Activated CD8-positive, alpha-beta memory T cell treated with anti-CD3 and anti-CD28 coated beads for 1 hour (primary cell): ENCODE measurements at regions not wholly inside any gene's neighbourhood (a gene's known extent, or its start where the extent isn't known, plus 50 kb on each side); places are given as distances from the start of the nearest gene placed in this dataset.
A peak's percentile ranks its signal among the peaks of the same experiment; 100 is the strongest.

Source experiments
- DNase-seq, 2 donors: peaks; one replicate each; pipeline ENCODE4 v3.0.0-alpha.2; 2020; ENCODE audit warnings: low read depth in 1 of 2; ENCODE audit errors: extremely low read depth in 1 of 2

- no peak for DNase-seq
Observed at GRCh38 chr17:77439189-77440018, 298.6 kb downstream of the SEC14L1 start.

GRCh38 chr17:77440560-77440981 is 299.8 kb downstream of the SEC14L1 start:
- no peak for DNase-seq

GRCh38 chr17:77441130-77441920 is 300.6 kb downstream of the SEC14L1 start:
- DNase-seq, result no peak

- no peak for DNase-seq
Observed at GRCh38 chr17:77441940-77442339, 301.2 kb downstream of the SEC14L1 start.

GRCh38 chr17:77442976-77443747 is 302.4 kb downstream of the SEC14L1 start:
- no peak for DNase-seq

GRCh38 chr17:77443748-77444260 is 303.0 kb downstream of the SEC14L1 start:
- no peak for DNase-seq

- DNase-seq, result no peak
Observed at GRCh38 chr17:77444628-77444983, 303.8 kb downstream of the SEC14L1 start.

GRCh38 chr17:77444984-77445759 is 304.4 kb downstream of the SEC14L1 start:
- peak in 1 of 2 donors; percentile 59 for DNase-seq

GRCh38 chr17:77445760-77446532 is 305.2 kb downstream of the SEC14L1 start:
- no peak for DNase-seq

- DNase-seq, result no peak
Observed at GRCh38 chr17:77446940-77447634, 306.3 kb downstream of the SEC14L1 start.

- DNase-seq, result no peak
Observed at GRCh38 chr17:77449373-77449907, 308.7 kb downstream of the SEC14L1 start.

- DNase-seq, result no peak
Observed at GRCh38 chr17:77449908-77450741, 309.4 kb downstream of the SEC14L1 start.

- DNase-seq, result no peak
Observed at GRCh38 chr17:77450742-77451244, 310.0 kb downstream of the SEC14L1 start.

- no peak for DNase-seq
Observed at GRCh38 chr17:77451245-77451893, 310.6 kb downstream of the SEC14L1 start.

- DNase-seq, result no peak
Observed at GRCh38 chr17:77451894-77452852, 311.4 kb downstream of the SEC14L1 start.
